PC-3 (cell line): ENCODE measurements at regions not wholly inside any gene's neighbourhood (a gene's known extent, or its start where the extent isn't known, plus 50 kb on each side); places are given as distances from the start of the nearest gene placed in this dataset.
"Not testable (repeated sequence)": the region's sequence is repeated elsewhere in the genome, so short reads cannot be mapped to it uniquely, and the experiment has no call there.

Experiments used
- CTCF ChIP-seq: fragments of 300-600 bp; sonication (generic); conservative IDR thresholded peaks from 2 replicates; pipeline ENCODE4 v1.5.1; 2017; ENCODE audit warnings: antibody characterized with exemption, low read depth, mild to moderate bottlenecking, low read length
- EZH2 ChIP-seq: fragments of 300-600 bp; sonication (generic); IDR thresholded peaks from one replicate; pipeline ENCODE4 v1.6.1; 2017; ENCODE audit warnings: antibody characterized with exemption, mild to moderate bottlenecking, low read length; ENCODE audit not compliant: unreplicated experiment
- EZH2phosphoT487 ChIP-seq: fragments of 300-600 bp; sonication (generic); IDR thresholded peaks from 2 replicates; pipeline ENCODE4 v1.6.1; 2018; ENCODE audit warnings: mild to moderate bottlenecking, antibody characterized with exemption, low read length, borderline replicate concordance

GRCh38 chr16:29143739-29144668 is 159.2 kb downstream of the LAT start:
- not testable (repeated sequence) for TF ChIP-seq CTCF, EZH2, EZH2phosphoT487
